Activated naive CD4-positive, alpha-beta T cell treated with anti-CD3 and anti-CD28 coated beads, Interleukin-2, amount 50 U/mL, for 72 hours (primary cell): ENCODE measurements at regions not wholly inside any gene's neighbourhood (a gene's known extent, or its start where the extent isn't known, plus 50 kb on each side); places are given as distances from the start of the nearest gene placed in this dataset.

Experiments
- ATAC-seq, 2 donors: fragments of 150-1000 bp; cut with Tn5 transposase; 2 replicates each; pipeline ENCODE4 v1.10.0; 2021; ENCODE audit warnings: mild to moderate bottlenecking in 2 of 2, moderate library complexity in 2 of 2
- DNase-seq, 2 donors: peaks; one replicate each; pipeline ENCODE4 v3.0.0; 2021 to 2022; ENCODE audit warnings: low spot score in 2 of 2
- H3K27ac Mint-ChIP-seq, 2 donors: one replicate each; pipeline ENCODE4 v1.8.0; 2022; ENCODE audit warnings: mild to moderate bottlenecking in 2 of 2, mixed read lengths in 2 of 2
- H3K36me3 Mint-ChIP-seq, 2 donors: one replicate each; pipeline ENCODE4 v1.8.0; 2022; ENCODE audit warnings: mixed read lengths in 2 of 2
- H3K9me3 Mint-ChIP-seq, 2 donors: one replicate each; pipeline ENCODE4 v1.8.0; 2022; ENCODE audit warnings: mixed read lengths in 2 of 2

GRCh38 chr1:187476671-187477070 lies 647.9 kb downstream of the PLA2G4A start:
- peaks cover 3 to 13% of the 10 kb centered on the region in 2 donors for H3K9me3 Mint-ChIP-seq
- H3K27ac Mint-ChIP-seq = no peak overlapping the region
- no peak for ATAC-seq
- peaks cover 0 to 6% of the 10 kb centered on the region in 2 donors for H3K36me3 Mint-ChIP-seq
- no peak for DNase-seq

- Mint-ChIP-seq H3K27ac (no peak overlapping the region), H3K9me3 (peaks cover 3 to 13% of the 10 kb centered on the region in 2 donors), H3K36me3 (peaks cover 0 to 6% of the 10 kb centered on the region in 2 donors)
- DNase-seq (no peak), ATAC-seq (no peak)
Observed at GRCh38 chr1:187477103-187477502, 648.4 kb downstream of the PLA2G4A start.

DNA sequence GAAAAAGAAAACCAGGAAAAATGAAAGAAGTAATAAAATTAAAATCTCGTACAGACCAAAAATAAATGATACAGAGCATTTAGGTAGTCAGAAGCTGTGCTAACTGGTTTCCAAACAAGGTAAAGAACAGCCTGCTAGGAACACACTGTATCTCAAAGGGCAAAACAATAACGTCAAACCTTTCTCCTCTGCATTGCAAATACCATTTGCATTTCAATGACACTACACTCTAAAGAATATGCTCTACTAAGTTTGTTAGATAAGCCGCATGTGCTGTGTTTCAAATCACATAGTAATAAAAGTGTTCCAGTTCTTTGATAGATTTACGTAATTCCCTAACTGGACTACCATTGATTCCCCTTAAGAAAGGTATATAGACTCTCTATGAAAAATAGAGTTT lies 648.8 kb downstream of the PLA2G4A start:
- H3K27ac Mint-ChIP-seq = no peak overlapping the region
- H3K36me3 Mint-ChIP-seq = peaks cover 0 to 6% of the 10 kb centered on the region in 2 donors
- no peak for ATAC-seq
- DNase-seq = no peak
- H3K9me3 Mint-ChIP-seq = peaks cover 3 to 13% of the 10 kb centered on the region in 2 donors

- no peak for ATAC-seq
- peaks cover 0 to 6% of the 10 kb centered on the region in 2 donors for H3K36me3 Mint-ChIP-seq
- H3K9me3 Mint-ChIP-seq = peaks cover 0 to 3% of the 10 kb centered on the region in 2 donors
- no peak for DNase-seq
- no peak overlapping the region for H3K27ac Mint-ChIP-seq
Observed at GRCh38 chr1:187481581-187482148, 652.9 kb downstream of the PLA2G4A start.

- ATAC-seq = no peak
- Mint-ChIP-seq H3K9me3 (no peaks in the 10 kb centered on the region), H3K36me3 (no peaks in the 10 kb centered on the region), H3K27ac (no peak overlapping the region)
- no peak for DNase-seq
Observed at GRCh38 chr1:187490266-187490665, 661.5 kb downstream of the PLA2G4A start.

DNA sequence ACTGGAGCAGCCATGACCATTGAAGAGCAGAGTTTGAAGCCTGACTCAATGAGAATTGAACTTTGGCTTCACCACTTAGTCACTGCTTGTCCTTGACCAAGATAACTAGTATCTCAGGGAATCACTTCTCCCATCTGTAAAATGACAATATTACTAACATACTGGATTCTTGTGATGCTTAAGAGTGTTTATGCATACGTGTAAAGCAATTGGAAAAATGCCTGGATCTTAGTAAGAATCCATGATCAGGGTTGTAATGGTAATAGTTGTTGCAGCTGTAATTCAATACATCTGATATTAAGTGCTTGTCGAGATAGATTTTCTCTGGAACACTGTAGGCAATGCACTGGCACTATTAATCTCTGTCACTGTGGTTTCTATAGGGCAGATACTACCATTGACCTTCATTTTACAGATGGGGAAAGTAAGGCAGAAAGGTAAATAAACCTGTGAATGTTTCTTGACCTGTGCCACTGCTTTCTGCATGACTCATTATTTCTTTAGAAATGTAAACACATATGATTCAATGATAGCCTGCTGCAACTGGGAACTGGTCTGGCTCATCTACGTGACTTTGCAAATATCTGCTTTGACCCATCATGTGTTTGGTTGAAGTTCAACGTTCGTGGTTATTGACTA lies 662.5 kb downstream of the PLA2G4A start:
- H3K36me3 Mint-ChIP-seq = no peaks in the 10 kb centered on the region
- DNase-seq = no peak
- no peak for ATAC-seq
- H3K9me3 Mint-ChIP-seq = no peaks in the 10 kb centered on the region
- no peak overlapping the region for H3K27ac Mint-ChIP-seq

DNA sequence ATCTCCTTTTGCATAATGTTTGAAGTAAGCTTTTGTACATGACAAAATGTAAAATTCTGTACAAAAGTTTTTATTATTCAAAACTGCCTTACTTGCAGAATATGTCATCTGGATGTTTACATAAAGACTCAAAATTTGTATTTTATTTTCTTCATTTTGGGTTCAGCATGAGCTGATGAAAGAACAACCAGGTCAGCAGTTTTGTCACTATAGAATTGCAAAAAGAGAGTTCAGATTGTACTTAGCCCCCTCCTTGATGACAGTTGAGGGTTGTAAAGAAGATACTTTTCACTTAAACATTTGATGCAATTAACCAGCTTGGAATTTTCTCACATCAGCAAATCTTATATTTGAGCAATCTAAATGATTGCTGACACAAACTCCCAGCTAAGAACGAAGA lies 669.3 kb downstream of the PLA2G4A start:
- no peak overlapping the region for H3K27ac Mint-ChIP-seq
- no peak for ATAC-seq

GRCh38 chr1:187504779-187505178 lies 676.0 kb downstream of the PLA2G4A start:
- no peak for DNase-seq
- H3K27ac Mint-ChIP-seq = no peak overlapping the region
- peaks cover 3 to 23% of the 10 kb centered on the region in 2 donors for H3K9me3 Mint-ChIP-seq
- no peaks in the 10 kb centered on the region for H3K36me3 Mint-ChIP-seq
- no peak for ATAC-seq

More for the DNA sequence above, 669.3 kb downstream of the PLA2G4A start:
- peaks cover 0 to 4% of the 10 kb centered on the region in 2 donors for H3K36me3 Mint-ChIP-seq
- no peaks in the 10 kb centered on the region for H3K9me3 Mint-ChIP-seq
- no peak for DNase-seq

GRCh38 chr1:187509091-187509490 lies 680.3 kb downstream of the PLA2G4A start:
- no peak for ATAC-seq

DNA sequence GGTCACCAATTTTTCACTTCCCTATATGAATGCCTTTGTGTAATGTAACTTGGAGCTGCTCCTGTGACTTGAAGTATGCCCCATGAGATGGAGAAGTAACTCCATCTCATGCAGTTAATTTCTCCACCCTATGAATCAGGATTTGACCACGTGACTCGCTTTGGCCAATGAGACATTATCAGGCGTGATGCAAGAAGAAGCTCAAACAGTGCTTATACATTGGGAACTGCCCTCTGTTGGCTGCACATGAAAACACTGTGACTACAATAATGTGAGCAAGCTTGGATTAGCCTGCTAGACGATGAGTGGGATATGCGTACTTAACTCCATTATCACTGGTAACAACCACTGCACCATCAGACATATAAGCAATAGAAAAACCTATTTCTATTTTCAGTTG lies 684.4 kb downstream of the PLA2G4A start:
- ATAC-seq = no peak
- peaks cover 16 to 20% of the 10 kb centered on the region in 2 donors for H3K9me3 Mint-ChIP-seq
- no peaks in the 10 kb centered on the region for H3K36me3 Mint-ChIP-seq

More at GRCh38 chr1:187509091-187509490, 680.3 kb downstream of the PLA2G4A start:
- no peaks in the 10 kb centered on the region for H3K36me3 Mint-ChIP-seq
- H3K9me3 Mint-ChIP-seq = peaks cover 15 to 34% of the 10 kb centered on the region in 2 donors
- DNase-seq = no peak
- no peak overlapping the region for H3K27ac Mint-ChIP-seq

DNA sequence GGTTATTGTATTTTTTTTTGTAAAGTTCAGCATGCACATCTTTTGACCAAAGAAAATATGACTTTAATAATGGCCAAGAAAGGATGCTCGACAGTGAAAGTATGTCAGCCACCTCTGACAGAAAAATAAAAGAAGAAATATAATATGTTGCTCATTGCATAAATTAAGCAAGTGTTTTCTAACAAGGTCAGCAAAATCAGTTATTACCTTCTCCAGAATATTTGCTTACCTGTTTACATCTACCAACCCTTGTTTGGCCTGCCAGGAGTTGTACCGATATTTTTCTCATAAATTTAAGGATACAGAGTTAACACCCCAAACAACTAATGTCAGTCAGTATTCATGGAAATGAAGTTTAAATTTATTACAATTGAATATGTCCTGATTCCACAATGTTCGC lies 685.4 kb downstream of the PLA2G4A start:
- no peak overlapping the region for H3K27ac Mint-ChIP-seq
- ATAC-seq (no peak), DNase-seq (no peak)
- H3K9me3 Mint-ChIP-seq = peaks cover 16% of the 10 kb centered on the region in 2 donors
- no peaks in the 10 kb centered on the region for H3K36me3 Mint-ChIP-seq

More for the DNA sequence above, 684.4 kb downstream of the PLA2G4A start:
- no peak for DNase-seq
- H3K27ac Mint-ChIP-seq = no peak overlapping the region

DNA sequence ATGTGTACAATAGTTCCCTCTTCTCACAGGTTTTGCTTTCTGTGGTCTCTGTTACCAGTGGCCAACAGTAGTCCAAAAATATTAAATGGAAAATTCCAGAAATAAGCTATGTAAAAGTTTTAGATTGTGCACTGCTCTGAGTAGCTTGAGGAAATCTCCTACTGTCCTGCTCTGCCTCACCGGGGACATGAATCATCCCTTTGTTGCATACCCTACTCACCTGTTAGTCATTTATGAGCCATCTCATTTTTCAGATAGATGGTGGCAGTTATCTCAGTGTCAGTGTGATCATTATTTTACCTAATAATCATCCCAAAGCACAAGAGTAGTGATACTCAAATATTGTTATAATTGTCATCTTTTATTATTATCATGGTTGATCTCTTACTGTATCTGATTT lies 688.1 kb downstream of the PLA2G4A start:
- Mint-ChIP-seq H3K36me3 (no peaks in the 10 kb centered on the region), H3K9me3 (peaks cover 9% of the 10 kb centered on the region in 2 donors), H3K27ac (no peak overlapping the region)
- DNase-seq (no peak), ATAC-seq (no peak)

- Mint-ChIP-seq H3K36me3 (no peaks in the 10 kb centered on the region), H3K9me3 (peaks cover 4% of the 10 kb centered on the region in 2 donors), H3K27ac (no peak overlapping the region)
- DNase-seq = no peak
- no peak for ATAC-seq
Observed at GRCh38 chr1:187517546-187517945, 688.8 kb downstream of the PLA2G4A start.

GRCh38 chr1:187527346-187527745 lies 698.6 kb downstream of the PLA2G4A start:
- Mint-ChIP-seq H3K9me3 (peaks cover 7 to 8% of the 10 kb centered on the region in 2 donors), H3K36me3 (no peaks in the 10 kb centered on the region), H3K27ac (no peak overlapping the region)
- no peak for ATAC-seq
- no peak for DNase-seq

GRCh38 chr1:187537936-187538335 lies 709.2 kb downstream of the PLA2G4A start:
- DNase-seq (no peak), ATAC-seq (no peak)
- H3K36me3 Mint-ChIP-seq = no peaks in the 10 kb centered on the region
- H3K27ac Mint-ChIP-seq = no peak overlapping the region
- peaks cover 4% of the 10 kb centered on the region in 2 donors for H3K9me3 Mint-ChIP-seq

DNA sequence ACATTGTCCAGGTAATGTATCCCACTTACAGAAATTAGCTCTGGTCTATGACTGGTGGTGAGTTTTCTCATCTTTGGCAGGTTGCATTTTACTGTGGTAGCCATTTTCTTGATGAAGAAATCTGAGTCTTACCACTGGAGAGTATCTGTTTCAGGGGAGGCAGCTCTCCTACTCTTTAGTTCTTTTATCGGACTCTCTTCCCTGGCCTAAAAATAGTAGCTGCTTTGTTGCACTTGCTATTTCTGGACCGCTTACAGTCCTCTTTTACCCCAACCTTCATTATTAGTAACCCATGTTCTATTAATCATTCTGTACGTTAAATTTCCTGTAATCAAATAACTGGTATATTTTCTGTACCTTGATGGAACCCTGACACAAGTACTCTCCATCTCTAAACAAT lies 720.8 kb downstream of the PLA2G4A start:
- H3K27ac Mint-ChIP-seq = no peak overlapping the region
- DNase-seq = no peak
- H3K36me3 Mint-ChIP-seq = no peaks in the 10 kb centered on the region
- peaks cover 13 to 17% of the 10 kb centered on the region in 2 donors for H3K9me3 Mint-ChIP-seq
- ATAC-seq = no peak

GRCh38 chr1:187551061-187551460 lies 722.3 kb downstream of the PLA2G4A start:
- no peak for DNase-seq
- no peak for ATAC-seq
- Mint-ChIP-seq H3K36me3 (no peaks in the 10 kb centered on the region), H3K9me3 (peaks cover 13 to 16% of the 10 kb centered on the region in 2 donors), H3K27ac (no peak overlapping the region)

- Mint-ChIP-seq H3K36me3 (no peaks in the 10 kb centered on the region), H3K9me3 (peaks cover 6 to 7% of the 10 kb centered on the region in 2 donors), H3K27ac (no peak overlapping the region)
- ATAC-seq (no peak), DNase-seq (no peak)
Observed at GRCh38 chr1:187563191-187563590, 734.4 kb downstream of the PLA2G4A start.
